ENCODE measurements at regions not wholly inside any gene's neighbourhood (a gene's known extent, or its start where the extent isn't known, plus 50 kb on each side); places are given as distances from the start of the nearest gene placed in this dataset.

DNA sequence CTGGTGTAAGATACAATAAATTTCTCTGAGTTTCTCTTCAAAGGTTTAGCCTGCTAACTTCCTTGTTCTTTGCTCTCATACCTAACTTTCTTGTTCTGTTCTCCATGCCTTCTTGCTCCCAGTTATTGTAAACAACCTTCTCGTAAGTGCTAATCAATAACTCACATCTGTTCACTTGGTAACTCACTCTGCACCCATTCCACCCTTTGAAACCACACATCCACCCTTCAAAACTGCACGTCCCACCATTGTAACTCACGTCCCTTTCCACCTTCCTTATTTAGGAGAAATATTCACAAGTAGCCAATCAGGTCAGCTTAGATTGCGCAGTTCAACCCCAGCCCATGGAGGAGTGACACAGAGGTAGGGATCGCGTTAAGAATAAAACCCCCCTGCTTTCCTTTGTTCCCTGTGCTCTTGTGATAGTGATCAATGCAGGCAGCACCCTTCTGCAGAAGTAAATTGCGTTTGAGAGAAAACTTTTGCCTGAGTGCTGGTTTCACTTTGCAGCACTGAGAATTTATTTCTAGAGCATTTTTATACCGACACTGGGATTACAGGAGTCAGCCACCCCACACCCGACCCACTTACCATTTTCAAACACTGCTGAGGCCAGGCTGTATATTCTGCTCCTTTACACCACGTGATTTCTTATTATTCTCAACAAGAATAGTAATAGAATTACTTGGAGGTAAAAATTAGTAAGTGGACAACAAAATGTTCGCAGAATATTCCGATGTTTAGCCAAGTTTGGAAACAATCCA, 789.2 kb upstream of the RGS18 start (continued):
- TF ChIP-seq, protein P1, sequence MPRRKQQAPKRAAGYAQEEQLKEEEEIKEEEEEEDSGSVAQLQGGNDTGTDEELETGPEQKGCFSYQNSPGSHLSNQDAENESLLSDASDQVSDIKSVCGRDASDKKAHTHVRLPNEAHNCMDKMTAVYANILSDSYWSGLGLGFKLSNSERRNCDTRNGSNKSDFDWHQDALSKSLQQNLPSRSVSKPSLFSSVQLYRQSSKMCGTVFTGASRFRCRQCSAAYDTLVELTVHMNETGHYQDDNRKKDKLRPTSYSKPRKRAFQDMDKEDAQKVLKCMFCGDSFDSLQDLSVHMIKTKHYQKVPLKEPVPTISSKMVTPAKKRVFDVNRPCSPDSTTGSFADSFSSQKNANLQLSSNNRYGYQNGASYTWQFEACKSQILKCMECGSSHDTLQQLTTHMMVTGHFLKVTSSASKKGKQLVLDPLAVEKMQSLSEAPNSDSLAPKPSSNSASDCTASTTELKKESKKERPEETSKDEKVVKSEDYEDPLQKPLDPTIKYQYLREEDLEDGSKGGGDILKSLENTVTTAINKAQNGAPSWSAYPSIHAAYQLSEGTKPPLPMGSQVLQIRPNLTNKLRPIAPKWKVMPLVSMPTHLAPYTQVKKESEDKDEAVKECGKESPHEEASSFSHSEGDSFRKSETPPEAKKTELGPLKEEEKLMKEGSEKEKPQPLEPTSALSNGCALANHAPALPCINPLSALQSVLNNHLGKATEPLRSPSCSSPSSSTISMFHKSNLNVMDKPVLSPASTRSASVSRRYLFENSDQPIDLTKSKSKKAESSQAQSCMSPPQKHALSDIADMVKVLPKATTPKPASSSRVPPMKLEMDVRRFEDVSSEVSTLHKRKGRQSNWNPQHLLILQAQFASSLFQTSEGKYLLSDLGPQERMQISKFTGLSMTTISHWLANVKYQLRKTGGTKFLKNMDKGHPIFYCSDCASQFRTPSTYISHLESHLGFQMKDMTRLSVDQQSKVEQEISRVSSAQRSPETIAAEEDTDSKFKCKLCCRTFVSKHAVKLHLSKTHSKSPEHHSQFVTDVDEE (CRISPR knock-in tag; IDR thresholded peaks at IDR 0.05): no peak
- TF ChIP-seq ZC3H10 (CRISPR knock-in tag; IDR thresholded peaks at IDR 0.05): no peak

DNA sequence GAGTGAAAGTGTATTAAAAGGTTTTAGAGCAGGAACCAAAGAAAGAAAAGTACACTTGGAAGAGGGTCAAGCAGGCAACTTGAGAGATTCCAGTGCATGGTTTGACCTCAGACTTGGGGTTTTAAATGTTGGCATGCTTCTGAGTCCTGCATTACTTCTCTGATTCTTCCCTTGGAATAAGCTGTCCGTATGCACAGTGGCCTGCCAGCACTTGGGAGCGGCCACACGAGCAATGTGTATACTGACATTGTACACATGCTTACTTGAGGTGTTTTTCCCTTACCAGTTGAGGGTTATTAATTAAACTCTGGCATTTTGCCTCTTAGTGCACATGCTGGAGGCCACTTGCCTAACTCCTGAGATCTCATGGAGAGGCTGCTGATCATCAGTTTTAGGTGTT, 786.6 kb upstream of the RGS18 start:
- TF ChIP-seq ISL1 (CRISPR knock-in tag; IDR thresholded peaks at IDR 0.05) (no peak), OSR1 (CRISPR knock-in tag; IDR thresholded peaks at IDR 0.05) (no peak), PPARA (CRISPR knock-in tag; IDR thresholded peaks at IDR 0.05; ENCODE audit: borderline replicate concordance) (no peak), ZFP3 (CRISPR knock-in tag; IDR thresholded peaks at IDR 0.05) (no peak), ZNF8 (CRISPR knock-in tag; IDR thresholded peaks at IDR 0.05) (no peak), TCF4 (CRISPR knock-in tag; IDR thresholded peaks at IDR 0.05; ENCODE audit: borderline replicate concordance) (no peak), ZC3H10 (CRISPR knock-in tag; IDR thresholded peaks at IDR 0.05) (no peak), GLIS3 (CRISPR knock-in tag; IDR thresholded peaks at IDR 0.05) (no peak), ZNF565 (CRISPR knock-in tag; conservative IDR thresholded peaks at IDR 0.05; ENCODE audit: low read depth) (no peak), ZFP30 (CRISPR knock-in tag; IDR thresholded peaks at IDR 0.05) (no peak), RARB (CRISPR knock-in tag; IDR thresholded peaks at IDR 0.05) (no peak)
- TF ChIP-seq, protein P2, sequence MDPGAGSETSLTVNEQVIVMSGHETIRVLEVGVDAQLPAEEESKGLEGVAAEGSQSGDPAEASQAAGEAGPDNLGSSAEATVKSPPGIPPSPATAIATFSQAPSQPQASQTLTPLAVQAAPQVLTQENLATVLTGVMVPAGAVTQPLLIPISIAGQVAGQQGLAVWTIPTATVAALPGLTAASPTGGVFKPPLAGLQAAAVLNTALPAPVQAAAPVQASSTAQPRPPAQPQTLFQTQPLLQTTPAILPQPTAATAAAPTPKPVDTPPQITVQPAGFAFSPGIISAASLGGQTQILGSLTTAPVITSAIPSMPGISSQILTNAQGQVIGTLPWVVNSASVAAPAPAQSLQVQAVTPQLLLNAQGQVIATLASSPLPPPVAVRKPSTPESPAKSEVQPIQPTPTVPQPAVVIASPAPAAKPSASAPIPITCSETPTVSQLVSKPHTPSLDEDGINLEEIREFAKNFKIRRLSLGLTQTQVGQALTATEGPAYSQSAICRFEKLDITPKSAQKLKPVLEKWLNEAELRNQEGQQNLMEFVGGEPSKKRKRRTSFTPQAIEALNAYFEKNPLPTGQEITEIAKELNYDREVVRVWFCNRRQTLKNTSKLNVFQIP (CRISPR knock-in tag; IDR thresholded peaks at IDR 0.05; ENCODE audit: borderline replicate concordance, low read depth): no peak
- TF ChIP-seq, protein P1 (CRISPR knock-in tag; IDR thresholded peaks at IDR 0.05): no peak
- TF ChIP-seq, protein P3, sequence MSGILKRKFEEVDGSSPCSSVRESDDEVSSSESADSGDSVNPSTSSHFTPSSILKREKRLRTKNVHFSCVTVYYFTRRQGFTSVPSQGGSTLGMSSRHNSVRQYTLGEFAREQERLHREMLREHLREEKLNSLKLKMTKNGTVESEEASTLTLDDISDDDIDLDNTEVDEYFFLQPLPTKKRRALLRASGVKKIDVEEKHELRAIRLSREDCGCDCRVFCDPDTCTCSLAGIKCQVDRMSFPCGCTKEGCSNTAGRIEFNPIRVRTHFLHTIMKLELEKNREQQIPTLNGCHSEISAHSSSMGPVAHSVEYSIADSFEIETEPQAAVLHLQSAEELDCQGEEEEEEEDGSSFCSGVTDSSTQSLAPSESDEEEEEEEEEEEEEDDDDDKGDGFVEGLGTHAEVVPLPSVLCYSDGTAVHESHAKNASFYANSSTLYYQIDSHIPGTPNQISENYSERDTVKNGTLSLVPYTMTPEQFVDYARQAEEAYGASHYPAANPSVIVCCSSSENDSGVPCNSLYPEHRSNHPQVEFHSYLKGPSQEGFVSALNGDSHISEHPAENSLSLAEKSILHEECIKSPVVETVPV (CRISPR knock-in tag; IDR thresholded peaks at IDR 0.05): no peak
- TF ChIP-seq, protein P4, sequence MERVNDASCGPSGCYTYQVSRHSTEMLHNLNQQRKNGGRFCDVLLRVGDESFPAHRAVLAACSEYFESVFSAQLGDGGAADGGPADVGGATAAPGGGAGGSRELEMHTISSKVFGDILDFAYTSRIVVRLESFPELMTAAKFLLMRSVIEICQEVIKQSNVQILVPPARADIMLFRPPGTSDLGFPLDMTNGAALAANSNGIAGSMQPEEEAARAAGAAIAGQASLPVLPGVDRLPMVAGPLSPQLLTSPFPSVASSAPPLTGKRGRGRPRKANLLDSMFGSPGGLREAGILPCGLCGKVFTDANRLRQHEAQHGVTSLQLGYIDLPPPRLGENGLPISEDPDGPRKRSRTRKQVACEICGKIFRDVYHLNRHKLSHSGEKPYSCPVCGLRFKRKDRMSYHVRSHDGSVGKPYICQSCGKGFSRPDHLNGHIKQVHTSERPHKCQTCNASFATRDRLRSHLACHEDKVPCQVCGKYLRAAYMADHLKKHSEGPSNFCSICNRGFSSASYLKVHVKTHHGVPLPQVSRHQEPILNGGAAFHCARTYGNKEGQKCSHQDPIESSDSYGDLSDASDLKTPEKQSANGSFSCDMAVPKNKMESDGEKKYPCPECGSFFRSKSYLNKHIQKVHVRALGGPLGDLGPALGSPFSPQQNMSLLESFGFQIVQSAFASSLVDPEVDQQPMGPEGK (CRISPR knock-in tag; IDR thresholded peaks at IDR 0.05; ENCODE audit: borderline replicate concordance): no peak
- no peak for ATAC-seq

DNA sequence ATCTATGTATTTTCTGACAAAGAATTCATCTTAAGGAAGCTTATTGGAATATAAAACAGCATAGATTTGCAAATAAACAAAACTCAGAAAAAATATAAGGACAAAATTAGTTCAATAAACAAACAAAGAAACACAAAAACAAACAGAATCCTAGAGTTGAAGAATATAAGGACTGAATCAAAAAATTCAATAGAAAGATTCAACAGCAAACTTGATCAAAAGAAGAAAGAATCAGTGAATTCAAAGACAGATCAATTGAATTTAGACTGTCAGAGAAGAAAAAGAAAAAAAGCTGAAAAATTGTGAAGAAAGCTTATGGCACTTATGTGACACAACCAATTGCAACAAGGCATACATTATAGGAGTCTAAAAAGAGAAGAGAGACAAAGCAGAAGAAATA, 770.0 kb upstream of the RGS18 start:
- TF ChIP-seq ISL1 (CRISPR knock-in tag; IDR thresholded peaks at IDR 0.05): no peak
- TF ChIP-seq, protein P3 (CRISPR knock-in tag; IDR thresholded peaks at IDR 0.05): no peak
- TF ChIP-seq RARB (CRISPR knock-in tag; IDR thresholded peaks at IDR 0.05): no peak
- TF ChIP-seq ZFP30 (CRISPR knock-in tag; IDR thresholded peaks at IDR 0.05): no peak
- TF ChIP-seq OSR1 (CRISPR knock-in tag; IDR thresholded peaks at IDR 0.05): no peak
- TF ChIP-seq ESRRG (CRISPR knock-in tag; IDR thresholded peaks at IDR 0.05): no peak
- no peak for ATAC-seq

All from SK-N-SH treated with all-trans-retinoic acid at 6 μM for 48 hours (cell line).